Esophagus muscularis mucosa (tissue), 4 donors: ENCODE measurements at regions not wholly inside any gene's neighbourhood (a gene's known extent, or its start where the extent isn't known, plus 50 kb on each side); places are given as distances from the start of the nearest gene placed in this dataset.

Experiments
- DNase-seq: peaks from one replicate; pipeline ENCODE4 v3.0.0-alpha.2; 2017; ENCODE audit errors: extremely low spot score
- H3K27ac ChIP-seq, 4 donors: fragments of 200-600 bp; sonication (generic); replicated peaks in 1 of 4; 1 replicate in 3 of 4; 2 replicates in 1 of 4; pipeline ENCODE4 v1.5.1; 2016 to 2019; ENCODE audit warnings: mild to moderate bottlenecking in 1 of 4
- H3K27me3 ChIP-seq, 4 donors: fragments of 200-600 bp; sonication (generic); one replicate each; pipeline versions ENCODE4 v1.5.1 to v1.6.0; 2016 to 2019
- H3K36me3 ChIP-seq, 4 donors: fragments of 200-600 bp; sonication (generic); one replicate each; pipeline ENCODE4 v1.5.1; 2016 to 2019
- H3K4me1 ChIP-seq, 4 donors: fragments of 200-600 bp; sonication (generic); one replicate each; pipeline ENCODE4 v1.5.1; 2016 to 2019
- H3K4me3 ChIP-seq, 4 donors: fragments of 200-600 bp; sonication (generic); 1 replicate in 2 of 4; 2 replicates in 2 of 4; pipeline ENCODE4 v1.5.1; 2016 to 2019; ENCODE audit warnings: mild to moderate bottlenecking in 4 of 4, moderate library complexity in 1 of 4
- H3K9me3 ChIP-seq, 4 donors: fragments of 200-600 bp; sonication (generic); 1 replicate in 3 of 4; 2 replicates in 1 of 4; pipeline ENCODE4 v1.5.1; 2016 to 2019
- EP300 ChIP-seq: sonication (generic); formaldehyde crosslinking; IDR thresholded peaks from one replicate; pipeline ENCODE4 v1.6.1; 2017; ENCODE audit warnings: antibody characterized with exemption
- POLR2A ChIP-seq: fragments of 450-650 bp; IDR thresholded peaks from one replicate; pipeline ENCODE4 v1.6.1; 2017; ENCODE audit warnings: antibody characterized with exemption, moderate library complexity, mild to moderate bottlenecking, low read depth
- POLR2AphosphoS5 ChIP-seq, 2 donors: sonication (generic); formaldehyde crosslinking; IDR thresholded peaks; one replicate each; pipeline ENCODE4 v1.6.1; 2017; ENCODE audit warnings: antibody characterized with exemption in 2 of 2
- WGBS: methylation state at CpG from one replicate; pipeline ENCODE4 v1.1.5; 2018; 5-methylcytosine and 5-hydroxymethylcytosine counted together
- intact Hi-C: fragments of 100-400 bp; cut with DNase I; formaldehyde crosslinking; loops from one replicate; pipeline ENCODE4 v1.15.1; 2023
- TF ChIP-seq, protein P1 (sequence below), 3 experiments: fragments of 200-600 bp in 2 of 3; fragments of 450-650 bp in 1 of 3; sonication (generic) in 2 of 3; IDR thresholded peaks; one replicate each; pipeline ENCODE4 v1.5.1; 2017 to 2019; ENCODE audit warnings: antibody characterized with exemption in 3 of 3, mild to moderate bottlenecking in 2 of 3, moderate library complexity in 1 of 3

DNA sequence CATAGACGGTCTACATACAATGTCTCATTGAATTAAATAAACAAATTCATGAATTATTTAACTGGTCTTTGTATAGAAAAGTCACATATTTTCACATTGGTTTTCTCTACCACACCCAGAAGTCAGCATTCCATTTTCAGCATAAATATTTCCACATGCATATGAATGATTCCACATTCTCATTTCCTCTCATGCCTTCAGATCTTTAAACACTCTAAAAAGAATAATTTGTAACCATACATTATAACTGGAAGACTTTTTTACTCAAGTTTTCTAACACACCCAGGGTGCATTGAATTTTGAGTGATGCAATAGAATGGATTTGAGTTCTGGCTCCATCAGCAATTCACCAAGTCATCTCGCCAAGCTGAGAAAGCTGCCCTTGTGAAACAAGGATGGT lies 501.8 kb upstream of the TENM4 start:
- intact Hi-C loops, result no loop called here
- Histone ChIP-seq H3K27me3 (no peaks in the 10 kb centered on the region), H3K4me3 (no peak overlapping the region), H3K27ac (no peak overlapping the region), H3K9me3 (no peaks in the 10 kb centered on the region), H3K36me3 (no peaks in the 10 kb centered on the region), H3K4me1 (no peaks in the 10 kb centered on the region)
- TF ChIP-seq POLR2A, result no peak
- TF ChIP-seq, protein P1, sequence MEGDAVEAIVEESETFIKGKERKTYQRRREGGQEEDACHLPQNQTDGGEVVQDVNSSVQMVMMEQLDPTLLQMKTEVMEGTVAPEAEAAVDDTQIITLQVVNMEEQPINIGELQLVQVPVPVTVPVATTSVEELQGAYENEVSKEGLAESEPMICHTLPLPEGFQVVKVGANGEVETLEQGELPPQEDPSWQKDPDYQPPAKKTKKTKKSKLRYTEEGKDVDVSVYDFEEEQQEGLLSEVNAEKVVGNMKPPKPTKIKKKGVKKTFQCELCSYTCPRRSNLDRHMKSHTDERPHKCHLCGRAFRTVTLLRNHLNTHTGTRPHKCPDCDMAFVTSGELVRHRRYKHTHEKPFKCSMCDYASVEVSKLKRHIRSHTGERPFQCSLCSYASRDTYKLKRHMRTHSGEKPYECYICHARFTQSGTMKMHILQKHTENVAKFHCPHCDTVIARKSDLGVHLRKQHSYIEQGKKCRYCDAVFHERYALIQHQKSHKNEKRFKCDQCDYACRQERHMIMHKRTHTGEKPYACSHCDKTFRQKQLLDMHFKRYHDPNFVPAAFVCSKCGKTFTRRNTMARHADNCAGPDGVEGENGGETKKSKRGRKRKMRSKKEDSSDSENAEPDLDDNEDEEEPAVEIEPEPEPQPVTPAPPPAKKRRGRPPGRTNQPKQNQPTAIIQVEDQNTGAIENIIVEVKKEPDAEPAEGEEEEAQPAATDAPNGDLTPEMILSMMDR (IDR thresholded peaks at IDR 0.05), result no peak
- no peak for DNase-seq
- 81% methylated on average over 2 of the region's 2 CpGs for WGBS

DNA sequence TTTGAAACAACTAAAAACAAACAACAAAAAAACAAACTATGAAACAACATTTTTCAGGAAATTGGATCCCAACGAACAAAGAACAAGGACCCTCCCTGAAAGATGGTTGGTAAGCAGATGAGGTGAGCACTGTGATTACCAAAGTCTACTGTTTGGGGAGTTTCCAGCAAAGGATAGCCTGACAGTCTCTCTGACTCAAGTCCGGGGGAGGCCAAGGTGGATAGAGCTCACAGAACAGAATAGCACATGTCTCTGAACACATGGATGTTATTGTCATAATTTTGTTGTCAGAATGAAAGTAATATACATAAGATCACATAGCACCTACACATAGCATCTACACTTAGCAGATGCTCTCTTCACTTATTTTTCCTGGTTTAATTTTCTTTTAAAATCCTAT lies 501.3 kb upstream of the TENM4 start:
- 71% methylated on average over 2 of the region's 2 CpGs for WGBS
- no peak for DNase-seq
- H3K9me3 ChIP-seq, result no peaks in the 10 kb centered on the region
- no peaks in the 10 kb centered on the region for H3K36me3 ChIP-seq
- TF ChIP-seq POLR2A (no peak), EP300 (no peak), POLR2AphosphoS5 (IDR thresholded peaks at IDR 0.05) (no peak)
- TF ChIP-seq, protein P1 (IDR thresholded peaks at IDR 0.05), result no peak
- intact Hi-C loops, result no loop called here
- H3K27ac ChIP-seq, result no peak overlapping the region
- no peaks in the 10 kb centered on the region for H3K27me3 ChIP-seq
- H3K4me3 ChIP-seq, result no peak overlapping the region
- no peaks in the 10 kb centered on the region for H3K4me1 ChIP-seq

DNA sequence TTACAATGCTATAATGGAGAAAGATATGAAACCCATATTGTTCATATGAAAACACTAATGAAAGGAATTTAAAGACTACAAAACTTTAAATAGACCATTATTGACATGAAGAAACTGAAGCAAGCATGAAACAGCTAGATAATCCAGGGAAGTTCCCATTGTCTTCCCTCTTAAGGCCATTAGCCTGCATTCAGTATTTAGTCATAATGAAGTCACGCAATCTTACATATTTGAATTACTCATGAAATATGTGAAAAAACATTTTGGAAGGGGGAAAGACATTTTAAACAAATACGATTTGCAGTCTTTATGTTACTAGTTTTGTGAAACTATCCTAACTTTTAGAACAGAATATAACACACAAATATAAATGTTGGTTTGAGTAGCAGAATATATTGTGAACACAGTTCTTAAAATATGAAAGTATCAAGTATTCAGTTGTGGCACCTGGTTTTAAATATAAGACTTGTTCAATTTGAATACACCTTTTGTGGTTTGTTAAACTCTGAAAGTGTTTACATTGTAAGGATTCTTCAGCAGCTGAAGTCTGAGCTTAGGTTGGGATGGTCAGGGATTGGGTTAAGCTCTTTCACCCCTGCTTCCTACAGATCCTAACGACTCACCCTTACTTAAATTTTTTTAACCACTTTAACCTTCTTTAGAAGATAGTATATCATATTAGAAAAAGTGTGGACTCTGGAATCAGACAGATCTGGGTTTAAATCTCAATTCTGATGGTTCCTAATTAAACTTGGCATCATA lies 500.3 kb upstream of the TENM4 start:
- 65% methylated on average over 3 of the region's 3 CpGs for WGBS
- H3K9me3 ChIP-seq, result no peaks in the 10 kb centered on the region
- no peak for DNase-seq
- intact Hi-C loops, result no loop called here
- no peaks in the 10 kb centered on the region for H3K4me1 ChIP-seq
- TF ChIP-seq POLR2A (no peak), POLR2AphosphoS5 (IDR thresholded peaks at IDR 0.05) (no peak), EP300 (no peak)
- TF ChIP-seq, protein P1 (IDR thresholded peaks at IDR 0.05), result no peak
- H3K36me3 ChIP-seq, result no peaks in the 10 kb centered on the region
- no peak overlapping the region for H3K27ac ChIP-seq
- H3K4me3 ChIP-seq, result no peak overlapping the region
- H3K27me3 ChIP-seq, result no peaks in the 10 kb centered on the region

DNA sequence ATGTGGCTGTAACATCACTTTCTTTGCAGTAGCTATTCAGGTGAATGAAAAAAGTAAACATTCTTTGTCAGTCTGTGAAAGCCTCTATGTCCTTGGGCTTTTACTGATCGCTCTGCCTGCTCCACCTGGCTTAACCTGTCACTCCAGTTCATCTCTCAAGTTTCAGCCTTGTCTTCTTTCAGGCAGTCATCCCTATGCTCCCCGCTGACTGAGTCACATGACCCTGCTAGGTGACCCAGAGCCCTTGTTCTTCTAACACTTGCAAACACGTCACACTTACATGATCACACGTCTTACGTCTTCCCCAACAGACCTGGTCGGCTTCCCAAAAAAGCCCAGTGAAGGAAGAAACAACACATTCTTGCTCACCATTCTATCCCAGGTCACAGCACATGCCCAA lies 499.3 kb upstream of the TENM4 start:
- DNase-seq, result no peak
- WGBS, result 61% methylated on average over 6 of the region's 6 CpGs

More for the DNA sequence above, 499.3 kb upstream of the TENM4 start:
- TF ChIP-seq, protein P1 (IDR thresholded peaks at IDR 0.05), result no peak
- TF ChIP-seq EP300, result no peak
- no peak for TF ChIP-seq POLR2A
- TF ChIP-seq POLR2AphosphoS5 (IDR thresholded peaks at IDR 0.05), result no peak
- Histone ChIP-seq H3K36me3 (no peaks in the 10 kb centered on the region), H3K9me3 (no peaks in the 10 kb centered on the region), H3K4me1 (no peaks in the 10 kb centered on the region), H3K27me3 (no peaks in the 10 kb centered on the region), H3K27ac (no peak overlapping the region), H3K4me3 (no peak overlapping the region)
- intact Hi-C loops, result no loop called here
